Endothelial cell (in vitro differentiated cells): ENCODE measurements at regions not wholly inside any gene's neighbourhood (a gene's known extent, or its start where the extent isn't known, plus 50 kb on each side); places are given as distances from the start of the nearest gene placed in this dataset.

Experiments used
- DNase-seq: peaks from one replicate; pipeline ENCODE4 v3.0.0; 2021; ENCODE audit warnings: low spot score
- H3K27ac Mint-ChIP-seq: one replicate; pipeline ENCODE4 v1.8.0; 2021; ENCODE audit warnings: mixed read lengths, inconsistent platforms; ENCODE audit not compliant: unreplicated experiment
- H3K27me3 Mint-ChIP-seq: one replicate; pipeline ENCODE4 v1.8.0; 2021; ENCODE audit warnings: mild to moderate bottlenecking, moderate library complexity, mixed read lengths, inconsistent platforms; ENCODE audit not compliant: unreplicated experiment
- H3K36me3 Mint-ChIP-seq: one replicate; pipeline ENCODE4 v1.8.0; 2021; ENCODE audit warnings: mild to moderate bottlenecking, low read depth, mixed read lengths, inconsistent platforms; ENCODE audit not compliant: unreplicated experiment
- H3K4me1 Mint-ChIP-seq: one replicate; pipeline ENCODE4 v1.8.0; 2021; ENCODE audit warnings: mild to moderate bottlenecking, mixed read lengths, inconsistent platforms; ENCODE audit not compliant: unreplicated experiment
- H3K4me3 Mint-ChIP-seq: one replicate; pipeline ENCODE4 v1.8.0; 2021; ENCODE audit warnings: mild to moderate bottlenecking, mixed read lengths, inconsistent platforms; ENCODE audit not compliant: unreplicated experiment
- H3K9me3 Mint-ChIP-seq: one replicate; pipeline ENCODE4 v1.8.0; 2021; ENCODE audit warnings: mixed read lengths, inconsistent platforms; ENCODE audit not compliant: unreplicated experiment
- CTCF ChIP-seq: fragments of 200-600 bp; sonication (generic); IDR thresholded peaks from one replicate; pipeline ENCODE4 v1.5.0; 2021; ENCODE audit warnings: antibody characterized with exemption; ENCODE audit not compliant: unreplicated experiment

GRCh38 chr5:112548246-112548881 lies 129.3 kb upstream of the EPB41L4A start:
- DNase-seq, result no peak
- no peak overlapping the region for H3K4me3 Mint-ChIP-seq
- no peak for TF ChIP-seq CTCF
- no peaks in the 10 kb centered on the region for H3K4me1 Mint-ChIP-seq
- H3K27me3 Mint-ChIP-seq, result no peaks in the 10 kb centered on the region
- no peaks in the 10 kb centered on the region for H3K9me3 Mint-ChIP-seq
- no peak overlapping the region for H3K27ac Mint-ChIP-seq
- H3K36me3 Mint-ChIP-seq, result no peaks in the 10 kb centered on the region

GRCh38 chr5:112549127-112549526 lies 130.1 kb upstream of the EPB41L4A start:
- Mint-ChIP-seq H3K9me3 (no peaks in the 10 kb centered on the region), H3K36me3 (no peaks in the 10 kb centered on the region), H3K27me3 (no peaks in the 10 kb centered on the region), H3K27ac (no peak overlapping the region), H3K4me1 (no peaks in the 10 kb centered on the region), H3K4me3 (no peak overlapping the region)
- no peak for DNase-seq
- no peak for TF ChIP-seq CTCF

- no peaks in the 10 kb centered on the region for H3K27me3 Mint-ChIP-seq
- H3K27ac Mint-ChIP-seq, result no peak overlapping the region
- H3K36me3 Mint-ChIP-seq, result no peaks in the 10 kb centered on the region
- no peaks in the 10 kb centered on the region for H3K9me3 Mint-ChIP-seq
- no peak overlapping the region for H3K4me3 Mint-ChIP-seq
- no peaks in the 10 kb centered on the region for H3K4me1 Mint-ChIP-seq
- no peak for DNase-seq
- no peak for TF ChIP-seq CTCF
These were observed 130.6 kb upstream of the EPB41L4A start for GRCh38 chr5:112549605-112550166.

- Mint-ChIP-seq H3K27ac (no peak overlapping the region), H3K9me3 (no peaks in the 10 kb centered on the region), H3K4me1 (no peaks in the 10 kb centered on the region), H3K4me3 (no peak overlapping the region), H3K27me3 (no peaks in the 10 kb centered on the region), H3K36me3 (no peaks in the 10 kb centered on the region)
- peak; percentile 40 for DNase-seq
- TF ChIP-seq CTCF, result peak; percentile 63
These were observed 132.4 kb upstream of the EPB41L4A start for GRCh38 chr5:112551419-112552032.

GRCh38 chr5:112552216-112552615 lies 133.1 kb upstream of the EPB41L4A start:
- TF ChIP-seq CTCF, result no peak
- no peaks in the 10 kb centered on the region for H3K9me3 Mint-ChIP-seq
- no peak for DNase-seq
- no peaks in the 10 kb centered on the region for H3K27me3 Mint-ChIP-seq
- H3K4me1 Mint-ChIP-seq, result no peaks in the 10 kb centered on the region
- no peak overlapping the region for H3K27ac Mint-ChIP-seq
- H3K4me3 Mint-ChIP-seq, result no peak overlapping the region
- no peaks in the 10 kb centered on the region for H3K36me3 Mint-ChIP-seq
